RPMI8226 (cell line): ENCODE measurements at regions not wholly inside any gene's neighbourhood (a gene's known extent, or its start where the extent isn't known, plus 50 kb on each side); places are given as distances from the start of the nearest gene placed in this dataset.

Source experiments
- DNase-seq: peaks from one replicate; pipeline ENCODE4 v3.0.0-alpha.2; 2015

- DNase-seq: no peak
Measured at GRCh38 chr1:177632923-177633615, 336.8 kb downstream of the SEC16B start.

GRCh38 chr1:177631770-177632169, 338.1 kb downstream of the SEC16B start:
- no peak for DNase-seq

DNA sequence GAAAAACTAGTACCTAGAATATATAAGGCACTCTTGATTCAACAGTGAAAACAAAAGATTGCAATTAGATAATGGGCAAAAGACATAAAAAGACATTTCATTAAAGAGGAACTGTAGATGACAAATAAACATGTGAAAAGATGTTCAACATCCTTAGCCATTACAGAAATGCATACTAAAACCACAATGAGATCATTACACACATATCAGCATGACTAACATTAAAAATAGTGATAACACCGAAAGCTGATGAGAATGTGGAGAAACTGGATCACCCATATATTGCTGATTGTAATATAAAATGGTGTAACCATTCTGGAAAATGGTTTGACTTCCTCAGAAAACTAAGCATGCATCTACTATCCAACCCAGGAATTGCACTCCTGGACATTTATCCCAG, 340.3 kb downstream of the SEC16B start:
- no peak for DNase-seq

- DNase-seq: no peak
Measured at GRCh38 chr1:177627148-177627910, 342.5 kb downstream of the SEC16B start.

GRCh38 chr1:177620636-177621190, 349.1 kb downstream of the SEC16B start:
- no peak for DNase-seq

GRCh38 chr1:177615251-177615650, 354.6 kb downstream of the SEC16B start:
- no peak for DNase-seq

DNA sequence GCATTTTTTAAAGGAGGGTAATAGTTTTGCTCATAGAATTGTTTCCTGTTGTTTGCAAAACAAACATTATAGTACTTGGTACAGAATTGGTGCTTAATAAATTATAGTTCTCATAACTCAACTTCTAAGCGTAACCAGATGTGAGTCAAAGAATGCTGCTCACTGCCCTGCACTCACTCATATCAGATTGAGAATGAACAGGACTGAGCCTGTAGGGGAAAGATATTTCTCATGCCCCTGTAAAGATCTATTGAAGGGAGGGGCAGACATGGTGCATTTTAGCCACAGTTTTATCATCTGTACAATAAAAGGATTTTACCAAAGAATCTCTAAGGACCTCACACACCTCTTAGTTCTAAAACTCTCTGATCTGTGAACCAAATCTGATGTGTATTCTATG, 358.5 kb downstream of the SEC16B start:
- no peak for DNase-seq

DNA sequence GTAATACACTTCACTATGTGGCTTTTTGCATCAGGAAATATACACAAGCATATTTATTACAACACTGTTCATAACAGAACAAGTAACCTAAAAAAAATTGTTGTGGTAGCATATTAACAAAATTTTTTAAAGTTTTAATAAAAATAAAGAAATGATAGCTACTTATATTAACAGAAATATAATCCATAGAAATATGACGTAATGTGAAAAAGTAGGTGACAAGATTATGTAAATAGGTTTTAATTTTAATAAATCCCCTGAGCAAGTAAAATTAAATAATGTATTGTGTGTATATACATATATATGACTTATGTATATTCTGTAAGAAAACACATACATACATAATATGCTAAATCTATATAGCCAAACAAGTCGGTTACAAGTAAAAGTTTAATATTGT, 359.9 kb downstream of the SEC16B start:
- DNase-seq: no peak

DNA sequence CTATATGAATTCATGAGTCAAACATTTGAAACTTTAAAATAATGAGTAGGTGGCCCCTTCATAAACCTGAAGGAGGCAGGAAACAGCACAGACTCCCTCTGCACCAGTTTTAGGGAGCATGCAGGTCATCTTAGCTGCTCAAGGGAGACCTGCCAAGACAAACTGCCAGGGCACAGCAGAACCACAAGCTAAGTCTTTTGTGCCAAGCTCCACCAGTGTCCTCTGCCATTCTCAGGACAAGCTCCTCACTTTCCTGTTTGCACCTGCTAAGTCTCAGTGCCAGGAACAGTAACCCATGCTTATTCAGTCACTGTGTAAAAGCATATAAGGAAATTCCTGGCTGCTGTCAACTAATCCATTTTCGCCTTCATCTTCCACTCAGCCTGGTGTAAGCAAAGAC, 368.9 kb downstream of the SEC16B start:
- no peak for DNase-seq

- no peak for DNase-seq
Measured at GRCh38 chr1:177600321-177600720, 369.5 kb downstream of the SEC16B start.

GRCh38 chr1:177597393-177597792, 372.5 kb downstream of the SEC16B start:
- DNase-seq: no peak

DNA sequence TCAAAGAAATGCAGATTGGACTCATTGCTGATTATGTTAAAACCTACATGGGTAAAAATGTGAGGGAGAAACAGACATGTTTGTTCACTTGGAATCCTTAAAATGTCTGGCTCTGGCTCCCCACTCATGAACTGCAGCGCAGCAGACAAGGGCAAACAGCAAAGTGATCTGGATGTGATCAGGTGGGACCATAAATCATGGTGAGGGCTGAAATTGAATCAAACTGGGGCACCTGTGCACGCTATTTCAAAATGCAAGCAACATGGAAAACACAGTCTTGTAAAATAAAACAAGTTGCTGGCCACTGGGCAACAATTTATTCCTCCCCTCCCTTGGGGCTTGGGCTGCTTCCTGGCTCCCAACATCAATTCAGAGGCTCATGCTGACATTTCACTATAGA, 373.4 kb downstream of the SEC16B start:
- no peak for DNase-seq

DNA sequence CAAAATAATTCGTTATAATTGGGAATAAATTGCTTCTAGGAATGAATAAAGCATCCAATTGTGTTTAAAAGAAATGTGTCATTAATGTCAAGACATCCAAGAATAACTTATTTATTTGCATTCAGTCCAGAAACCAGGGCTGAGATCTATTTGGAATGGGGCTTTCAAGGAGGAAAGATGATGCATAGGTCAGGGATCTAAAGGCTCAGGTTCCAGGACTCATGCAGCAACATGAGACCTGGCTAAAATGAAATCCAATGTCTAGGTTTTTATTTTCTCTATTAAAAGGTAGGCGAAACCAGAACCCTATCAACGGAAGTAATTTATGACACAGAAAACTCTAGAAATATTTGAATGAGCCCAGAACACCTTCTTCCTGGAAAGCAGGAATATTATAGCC, 376.8 kb downstream of the SEC16B start:
- DNase-seq: no peak

DNA sequence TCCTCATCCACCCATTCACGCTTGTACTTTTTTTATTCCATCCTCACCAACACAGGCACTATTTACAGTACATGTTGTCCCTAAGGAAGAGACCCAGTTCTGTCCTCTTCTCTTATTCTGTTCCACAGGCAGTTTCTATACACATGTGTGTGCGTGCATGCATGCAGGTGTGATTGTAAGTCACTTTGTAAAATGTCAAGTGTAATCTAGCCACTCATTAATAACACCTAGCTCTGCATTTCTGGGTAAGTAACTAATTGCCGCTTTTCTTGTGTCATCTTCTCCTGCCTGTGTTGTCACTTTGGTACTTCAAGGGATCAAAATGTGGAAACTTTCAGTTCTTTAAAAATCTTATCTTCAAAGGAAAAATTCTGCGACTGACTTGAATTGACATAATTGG, 377.2 kb downstream of the SEC16B start:
- no peak for DNase-seq

DNA sequence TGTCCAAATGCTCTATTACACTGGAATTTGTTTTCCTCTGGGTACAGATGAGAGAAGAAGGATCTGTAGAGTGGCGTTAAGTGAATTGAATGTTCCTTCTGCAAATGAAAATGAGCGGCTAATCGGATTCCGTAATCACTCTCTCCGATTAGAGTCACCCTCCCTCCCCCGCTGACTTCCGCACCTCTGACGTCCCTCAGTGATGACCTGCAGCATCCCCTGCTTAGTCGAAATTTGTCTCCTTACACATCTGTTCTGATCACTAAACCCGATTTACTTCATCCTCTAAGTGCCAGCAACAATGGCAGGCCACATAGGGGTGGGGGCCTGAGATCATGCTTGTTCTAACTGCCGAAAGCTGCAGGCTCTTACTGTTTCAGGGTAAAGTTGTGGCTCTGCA, 378.7 kb downstream of the SEC16B start:
- no peak for DNase-seq

GRCh38 chr1:177589166-177589565, 380.7 kb downstream of the SEC16B start:
- DNase-seq: no peak

DNA sequence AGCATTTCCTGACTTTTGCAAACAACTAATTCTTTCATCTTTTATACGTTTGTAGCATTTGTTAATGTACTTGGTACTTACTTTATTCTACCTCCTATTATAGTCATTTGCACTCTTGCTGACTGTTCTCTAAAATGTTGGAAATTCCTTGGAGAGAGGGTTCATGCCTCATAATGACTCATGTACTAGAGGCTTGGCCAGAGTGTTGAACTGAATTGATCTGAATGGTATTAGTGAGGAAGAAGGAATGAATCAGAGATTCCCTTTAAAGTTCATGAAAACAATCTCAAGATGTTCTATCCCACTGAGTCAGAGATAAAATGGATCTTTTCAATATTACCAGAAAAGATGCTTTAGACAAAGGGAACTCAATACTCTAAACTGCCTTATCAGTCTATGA, 383.4 kb downstream of the SEC16B start:
- no peak for DNase-seq

DNA sequence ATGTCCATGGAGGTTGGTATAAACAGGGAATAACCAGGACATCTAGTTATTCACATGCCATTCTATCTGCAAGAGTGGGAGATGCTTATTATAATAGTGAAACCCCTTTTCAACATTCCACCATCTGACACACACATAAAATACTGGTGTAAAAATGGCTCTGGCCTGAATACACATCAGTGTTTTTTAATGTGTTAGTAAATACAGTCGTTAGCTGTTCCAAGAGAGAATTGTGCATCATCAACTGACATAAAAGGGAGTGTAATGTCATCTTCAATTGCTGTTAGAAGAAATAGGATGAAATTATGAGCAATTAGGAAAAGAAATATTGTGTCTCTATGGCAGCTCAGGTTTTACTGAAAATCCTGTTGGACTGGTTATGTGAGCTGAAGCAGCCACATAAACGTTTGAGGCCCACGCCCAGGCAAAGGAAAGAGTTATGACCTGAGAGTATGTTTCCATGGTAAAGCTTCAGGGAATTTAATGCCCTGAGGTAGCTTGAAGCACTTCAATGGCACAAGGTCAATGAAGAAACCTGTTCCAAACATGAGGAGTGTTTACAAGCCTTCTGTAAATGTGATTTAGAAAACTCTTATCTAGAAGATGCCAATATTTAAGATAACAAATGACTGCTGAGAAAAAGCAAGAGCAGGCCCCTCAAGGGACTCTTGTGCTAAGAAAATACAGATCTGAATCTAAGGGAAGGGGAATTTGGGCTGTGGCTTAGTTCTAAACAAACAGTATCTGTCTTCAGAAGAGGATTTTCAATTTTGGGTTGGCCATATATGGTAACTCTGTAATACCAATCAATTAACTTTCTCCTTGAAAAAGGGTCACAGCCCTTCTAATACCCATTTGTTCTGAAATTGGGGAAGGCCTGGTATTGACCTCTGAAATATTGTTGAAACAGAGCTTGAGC, 384.3 kb downstream of the SEC16B start:
- no peak for DNase-seq

DNA sequence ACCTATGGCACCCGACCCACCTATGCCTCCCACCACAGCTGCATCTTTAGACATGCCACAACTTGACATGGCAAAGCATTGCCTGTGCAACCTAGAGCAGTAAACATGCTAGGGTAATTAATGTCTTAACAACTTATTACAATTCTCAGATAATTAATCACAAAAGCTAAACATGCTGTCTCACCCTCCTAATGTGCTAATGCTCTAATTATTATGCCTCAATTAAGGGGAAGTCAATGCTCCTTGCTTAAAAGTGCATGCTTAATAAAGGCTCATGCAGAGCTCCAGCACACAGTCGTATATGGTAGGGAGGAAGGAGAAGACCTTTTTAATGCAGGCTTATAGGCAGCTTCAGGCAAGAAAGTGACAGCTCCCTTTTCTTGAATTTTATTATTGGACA, 396.0 kb downstream of the SEC16B start:
- DNase-seq: no peak

GRCh38 chr1:177571485-177572076, 398.3 kb downstream of the SEC16B start:
- DNase-seq: no peak

DNA sequence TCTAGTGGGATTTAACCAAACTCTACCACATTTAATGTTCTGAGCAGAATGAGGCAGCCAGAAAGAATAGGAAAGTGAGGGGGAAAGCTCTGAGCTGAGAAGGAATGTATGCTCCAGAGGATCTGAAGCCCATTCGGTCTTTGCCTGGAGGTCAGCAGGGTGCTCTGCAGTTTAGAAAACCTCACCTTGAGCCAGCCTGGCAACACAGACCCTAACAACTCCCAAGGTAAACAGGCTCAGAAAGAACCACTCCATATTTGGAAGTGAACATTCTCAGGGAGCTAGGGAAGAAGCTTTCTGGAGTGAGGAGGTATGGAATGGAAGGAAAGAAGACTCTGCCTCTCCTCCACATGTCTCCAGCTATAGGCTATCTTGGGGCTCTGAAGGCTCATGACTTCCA, 398.8 kb downstream of the SEC16B start:
- DNase-seq: no peak

GRCh38 chr1:177569476-177569875, 398.7 kb downstream of the BRINP2 start:
- no peak for DNase-seq

GRCh38 chr1:177568622-177569021, 397.9 kb downstream of the BRINP2 start:
- no peak for DNase-seq
